ENCODE measurements at regions not wholly inside any gene's neighbourhood (a gene's known extent, or its start where the extent isn't known, plus 50 kb on each side); places are given as distances from the start of the nearest gene placed in this dataset.
"Not testable (repeated sequence)": the region's sequence is repeated elsewhere in the genome, so short reads cannot be mapped to it uniquely, and the experiment has no call there.

GRCh38 chr4:31023742-31024141 lies 303.6 kb downstream of the PCDH7 start:
- Histone ChIP-seq H3K36me3 (ENCODE audit: insufficient read depth, low read length) (no peaks in the 10 kb centered on the region), H3K9me3 (replicated peaks; ENCODE audit: low read length) (no peaks in the 10 kb centered on the region), H3K9ac (ENCODE audit: low read depth, low read length) (no peak overlapping the region), H3K27me3 (ENCODE audit: control insufficient read depth, insufficient read depth, low read length) (no peaks in the 10 kb centered on the region), H3K4me3 (ENCODE audit: low read length) (no peak overlapping the region), H3K4me1 (ENCODE audit: control insufficient read depth, insufficient read depth, low read length) (no peaks in the 10 kb centered on the region), H3K4me2 (ENCODE audit: low read length) (no peak overlapping the region)

DNA sequence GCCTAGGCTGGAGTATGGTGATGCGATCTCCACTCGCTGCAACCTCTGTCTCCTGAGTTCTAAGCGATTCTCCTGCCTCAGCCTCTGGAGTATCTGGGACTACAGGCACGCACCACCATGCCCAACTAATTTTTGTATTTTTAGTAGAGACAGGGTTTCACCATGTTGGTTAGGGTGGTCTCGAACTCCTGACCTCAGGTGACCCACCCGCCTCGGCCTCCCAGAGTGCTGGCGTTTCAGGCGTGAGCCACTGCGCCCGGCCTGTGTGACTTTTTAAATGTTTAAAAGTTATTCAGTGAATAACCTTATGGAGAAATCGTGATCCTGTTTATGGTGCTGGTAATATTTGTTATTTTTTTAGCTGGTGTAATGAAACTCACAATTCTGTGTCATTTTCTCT lies 304.6 kb downstream of the PCDH7 start:
- H3K4me1 ChIP-seq (ENCODE audit: control insufficient read depth, insufficient read depth, low read length); H3K27me3 ChIP-seq (ENCODE audit: control insufficient read depth, insufficient read depth, low read length): not testable (repeated sequence)

GRCh38 chr4:31026256-31026655 lies 306.1 kb downstream of the PCDH7 start:
- H3K4me2 ChIP-seq (ENCODE audit: low read length) = no peak overlapping the region

More for the DNA sequence above, 304.6 kb downstream of the PCDH7 start:
- not testable (repeated sequence) for H3K36me3 ChIP-seq (ENCODE audit: insufficient read depth, low read length); H3K4me2 ChIP-seq (ENCODE audit: low read length); H3K9me3 ChIP-seq (replicated peaks; ENCODE audit: low read length); H3K9ac ChIP-seq (ENCODE audit: low read depth, low read length); H3K4me3 ChIP-seq (ENCODE audit: low read length)

DNA sequence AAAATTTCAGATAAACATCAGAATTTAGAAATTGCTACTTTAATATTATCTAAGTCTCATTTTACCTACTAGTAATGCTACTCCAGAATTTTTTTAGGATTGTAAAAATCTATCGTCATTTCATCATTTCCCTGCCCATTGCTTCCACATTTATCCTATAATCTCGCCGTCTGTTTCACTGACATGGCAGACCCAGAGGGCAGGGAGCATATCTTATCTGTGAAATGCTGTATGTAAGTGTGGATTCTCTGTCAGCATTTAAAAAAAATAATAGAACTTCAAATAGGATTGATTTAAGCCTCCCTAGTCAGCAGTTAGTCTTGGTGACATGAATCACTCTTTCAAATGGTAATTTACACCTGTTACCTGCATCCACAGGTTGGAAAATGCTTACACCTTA lies 314.4 kb downstream of the PCDH7 start:
- H3K4me3 ChIP-seq (ENCODE audit: low read length) = no peak overlapping the region
- H3K9ac ChIP-seq (ENCODE audit: low read depth, low read length) = no peak overlapping the region
- H3K4me2 ChIP-seq (ENCODE audit: low read length) = no peak overlapping the region
- H3K36me3 ChIP-seq (ENCODE audit: insufficient read depth, low read length) = no peaks in the 10 kb centered on the region
- H3K4me1 ChIP-seq (ENCODE audit: control insufficient read depth, insufficient read depth, low read length) = no peaks in the 10 kb centered on the region
- H3K27me3 ChIP-seq (ENCODE audit: control insufficient read depth, insufficient read depth, low read length) = no peaks in the 10 kb centered on the region
- no peaks in the 10 kb centered on the region for H3K9me3 ChIP-seq (replicated peaks; ENCODE audit: low read length)

More at GRCh38 chr4:31026256-31026655, 306.1 kb downstream of the PCDH7 start:
- no peaks in the 10 kb centered on the region for H3K9me3 ChIP-seq (replicated peaks; ENCODE audit: low read length)
- no peaks in the 10 kb centered on the region for H3K27me3 ChIP-seq (ENCODE audit: control insufficient read depth, insufficient read depth, low read length)
- no peak overlapping the region for H3K4me3 ChIP-seq (ENCODE audit: low read length)
- H3K9ac ChIP-seq (ENCODE audit: low read depth, low read length) = no peak overlapping the region
- no peaks in the 10 kb centered on the region for H3K36me3 ChIP-seq (ENCODE audit: insufficient read depth, low read length)
- no peaks in the 10 kb centered on the region for H3K4me1 ChIP-seq (ENCODE audit: control insufficient read depth, insufficient read depth, low read length)

DNA sequence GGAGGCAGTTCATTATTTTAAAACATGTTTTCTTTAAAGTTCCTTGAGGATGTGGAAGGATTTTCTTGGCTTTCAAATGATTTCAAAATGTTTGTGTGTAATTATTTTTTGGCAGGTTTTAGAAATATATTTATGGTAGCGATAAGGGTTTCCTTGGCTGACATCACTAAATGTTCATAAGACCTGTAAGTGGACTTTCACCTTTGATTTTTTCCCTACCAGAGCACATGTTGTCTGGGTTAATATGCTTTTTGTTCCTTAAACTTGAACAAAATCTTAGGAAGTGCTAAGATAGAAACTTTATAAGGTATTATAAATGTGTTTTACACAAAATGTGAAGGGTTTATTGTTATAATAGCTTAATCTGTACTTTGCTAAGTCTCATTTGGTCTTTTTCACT lies 315.6 kb downstream of the PCDH7 start:
- Histone ChIP-seq H3K4me2 (ENCODE audit: low read length) (no peak overlapping the region), H3K36me3 (ENCODE audit: insufficient read depth, low read length) (no peaks in the 10 kb centered on the region), H3K9me3 (replicated peaks; ENCODE audit: low read length) (no peaks in the 10 kb centered on the region), H3K9ac (ENCODE audit: low read depth, low read length) (no peak overlapping the region), H3K27me3 (ENCODE audit: control insufficient read depth, insufficient read depth, low read length) (no peaks in the 10 kb centered on the region), H3K4me1 (ENCODE audit: control insufficient read depth, insufficient read depth, low read length) (no peaks in the 10 kb centered on the region), H3K4me3 (ENCODE audit: low read length) (no peak overlapping the region)

GRCh38 chr4:31037703-31038102 lies 317.5 kb downstream of the PCDH7 start:
- Histone ChIP-seq H3K36me3 (ENCODE audit: insufficient read depth, low read length) (no peaks in the 10 kb centered on the region), H3K9ac (ENCODE audit: low read depth, low read length) (no peak overlapping the region), H3K4me1 (ENCODE audit: control insufficient read depth, insufficient read depth, low read length) (no peaks in the 10 kb centered on the region), H3K9me3 (replicated peaks; ENCODE audit: low read length) (no peaks in the 10 kb centered on the region), H3K4me2 (ENCODE audit: low read length) (no peak overlapping the region), H3K27me3 (ENCODE audit: control insufficient read depth, insufficient read depth, low read length) (no peaks in the 10 kb centered on the region), H3K4me3 (ENCODE audit: low read length) (no peak overlapping the region)

DNA sequence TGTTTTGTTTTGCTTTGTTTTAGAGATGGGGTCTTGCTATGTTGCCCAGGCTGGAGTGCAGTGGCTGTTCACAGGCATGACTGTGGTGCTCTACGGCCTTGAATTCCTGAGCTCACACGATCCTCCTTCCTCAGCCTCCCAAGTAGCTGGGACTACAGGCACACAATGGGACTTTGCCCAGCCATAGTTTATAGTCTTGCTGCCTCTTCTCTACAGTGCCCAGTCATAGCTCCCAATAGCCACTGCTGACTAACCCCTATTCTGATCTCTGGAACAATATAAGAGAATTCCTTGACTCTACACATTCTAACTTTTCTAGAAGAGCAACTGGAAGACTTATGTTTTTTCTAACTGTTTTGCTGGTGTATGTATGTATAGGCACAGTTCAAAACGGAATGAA lies 319.2 kb downstream of the PCDH7 start:
- Histone ChIP-seq H3K9me3 (replicated peaks; ENCODE audit: low read length) (no peaks in the 10 kb centered on the region), H3K4me3 (ENCODE audit: low read length) (no peak overlapping the region), H3K4me2 (ENCODE audit: low read length) (no peak overlapping the region), H3K4me1 (ENCODE audit: control insufficient read depth, insufficient read depth, low read length) (no peaks in the 10 kb centered on the region), H3K27me3 (ENCODE audit: control insufficient read depth, insufficient read depth, low read length) (no peaks in the 10 kb centered on the region), H3K9ac (ENCODE audit: low read depth, low read length) (no peak overlapping the region), H3K36me3 (ENCODE audit: insufficient read depth, low read length) (no peaks in the 10 kb centered on the region)

DNA sequence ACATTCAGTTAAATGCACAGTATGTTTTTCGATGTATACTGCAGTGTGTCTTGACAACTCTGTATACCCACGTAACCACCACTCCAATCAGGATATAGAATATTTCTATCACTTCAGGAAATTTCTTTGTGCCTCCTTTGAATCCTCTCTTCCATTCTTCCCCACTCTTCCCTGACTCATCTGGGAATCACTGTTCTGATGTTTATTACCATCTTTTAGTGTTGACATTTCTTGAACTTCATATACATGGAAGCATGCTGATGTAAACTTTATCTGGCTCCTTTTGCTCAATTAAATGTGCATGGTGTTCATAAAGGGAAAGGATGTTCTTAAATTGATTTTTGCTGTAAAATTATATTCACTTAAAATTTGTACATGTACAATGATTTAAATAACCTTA lies 319.9 kb downstream of the PCDH7 start:
- Histone ChIP-seq H3K9ac (ENCODE audit: low read depth, low read length) (no peak overlapping the region), H3K27me3 (ENCODE audit: control insufficient read depth, insufficient read depth, low read length) (no peaks in the 10 kb centered on the region), H3K4me3 (ENCODE audit: low read length) (no peak overlapping the region), H3K36me3 (ENCODE audit: insufficient read depth, low read length) (no peaks in the 10 kb centered on the region), H3K9me3 (replicated peaks; ENCODE audit: low read length) (no peaks in the 10 kb centered on the region), H3K4me1 (ENCODE audit: control insufficient read depth, insufficient read depth, low read length) (no peaks in the 10 kb centered on the region), H3K4me2 (ENCODE audit: low read length) (no peak overlapping the region)

GRCh38 chr4:31041385-31041784 lies 321.2 kb downstream of the PCDH7 start:
- Histone ChIP-seq H3K36me3 (ENCODE audit: insufficient read depth, low read length) (no peaks in the 10 kb centered on the region), H3K27me3 (ENCODE audit: control insufficient read depth, insufficient read depth, low read length) (no peaks in the 10 kb centered on the region), H3K4me1 (ENCODE audit: control insufficient read depth, insufficient read depth, low read length) (no peaks in the 10 kb centered on the region), H3K9me3 (replicated peaks; ENCODE audit: low read length) (no peaks in the 10 kb centered on the region), H3K9ac (ENCODE audit: low read depth, low read length) (no peak overlapping the region), H3K4me2 (ENCODE audit: low read length) (no peak overlapping the region), H3K4me3 (ENCODE audit: low read length) (no peak overlapping the region)

GRCh38 chr4:31041853-31042252 lies 321.7 kb downstream of the PCDH7 start:
- no peak overlapping the region for H3K9ac ChIP-seq (ENCODE audit: low read depth, low read length)
- no peaks in the 10 kb centered on the region for H3K4me1 ChIP-seq (ENCODE audit: control insufficient read depth, insufficient read depth, low read length)
- H3K36me3 ChIP-seq (ENCODE audit: insufficient read depth, low read length) = no peaks in the 10 kb centered on the region
- H3K4me2 ChIP-seq (ENCODE audit: low read length) = no peak overlapping the region
- no peak overlapping the region for H3K4me3 ChIP-seq (ENCODE audit: low read length)
- H3K9me3 ChIP-seq (replicated peaks; ENCODE audit: low read length) = no peaks in the 10 kb centered on the region
- no peaks in the 10 kb centered on the region for H3K27me3 ChIP-seq (ENCODE audit: control insufficient read depth, insufficient read depth, low read length)

DNA sequence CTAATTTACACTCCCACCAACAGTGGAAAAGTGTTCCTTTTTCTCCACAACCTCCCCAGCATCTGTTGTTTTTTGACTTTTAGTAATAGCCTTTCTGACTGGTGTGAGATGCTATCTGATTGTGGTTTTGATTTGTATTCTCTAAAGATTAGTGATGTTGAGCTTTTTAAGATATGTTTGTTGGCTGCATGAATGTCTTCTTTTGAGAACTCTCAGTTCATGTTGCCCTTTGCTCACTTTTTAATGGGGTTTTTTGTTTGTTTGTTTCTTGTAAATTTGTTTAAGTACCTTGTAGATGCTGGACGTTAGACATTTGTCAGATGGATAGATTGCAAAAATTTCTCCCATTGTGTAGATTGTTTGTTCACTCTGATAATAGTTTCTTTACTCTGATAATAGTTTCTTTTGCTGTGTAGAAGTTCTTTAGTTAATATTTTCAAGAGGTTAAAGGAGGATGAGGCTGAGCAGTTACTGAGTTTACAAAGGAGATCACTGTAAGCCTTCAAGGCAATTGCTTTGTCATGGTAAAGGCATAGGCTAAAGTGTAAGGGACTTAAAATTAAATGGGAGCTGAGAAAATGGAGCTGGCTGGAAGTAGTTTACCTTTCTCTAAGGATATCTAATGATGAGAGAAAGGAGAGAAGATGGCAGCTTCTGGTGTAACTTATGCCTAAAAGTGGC lies 323.4 kb downstream of the PCDH7 start:
- Histone ChIP-seq H3K4me3 (ENCODE audit: low read length) (no peak overlapping the region), H3K27me3 (ENCODE audit: control insufficient read depth, insufficient read depth, low read length) (no peaks in the 10 kb centered on the region), H3K36me3 (ENCODE audit: insufficient read depth, low read length) (no peaks in the 10 kb centered on the region), H3K4me1 (ENCODE audit: control insufficient read depth, insufficient read depth, low read length) (no peaks in the 10 kb centered on the region), H3K9ac (ENCODE audit: low read depth, low read length) (no peak overlapping the region), H3K9me3 (replicated peaks; ENCODE audit: low read length) (no peaks in the 10 kb centered on the region), H3K4me2 (ENCODE audit: low read length) (no peak overlapping the region)

- H3K36me3 ChIP-seq (ENCODE audit: insufficient read depth, low read length) = no peaks in the 10 kb centered on the region
- no peaks in the 10 kb centered on the region for H3K27me3 ChIP-seq (ENCODE audit: control insufficient read depth, insufficient read depth, low read length)
- H3K4me1 ChIP-seq (ENCODE audit: control insufficient read depth, insufficient read depth, low read length) = no peaks in the 10 kb centered on the region
- no peaks in the 10 kb centered on the region for H3K9me3 ChIP-seq (replicated peaks; ENCODE audit: low read length)
- H3K4me3 ChIP-seq (ENCODE audit: low read length) = no peak overlapping the region
- H3K4me2 ChIP-seq (ENCODE audit: low read length) = no peak overlapping the region
- no peak overlapping the region for H3K9ac ChIP-seq (ENCODE audit: low read depth, low read length)
Measured at GRCh38 chr4:31045151-31045550, 325.0 kb downstream of the PCDH7 start.
